Neuronal stem cell (in vitro differentiated cells): ENCODE measurements at regions not wholly inside any gene's neighbourhood (a gene's known extent, or its start where the extent isn't known, plus 50 kb on each side); places are given as distances from the start of the nearest gene placed in this dataset.

Source experiments
- DNase-seq: peaks from one replicate; pipeline ENCODE4 v3.0.0-alpha.2; 2013; ENCODE audit warnings: low spot score
- H2AFZ ChIP-seq: one replicate; pipeline ENCODE4 v1.6.1; 2013; ENCODE audit warnings: mild to moderate bottlenecking, low read length, inconsistent platforms
- H2AK5ac ChIP-seq: 2 replicates; pipeline ENCODE4 v1.6.1; 2013; ENCODE audit warnings: low read depth, mild to moderate bottlenecking, inconsistent platforms, low read length, moderate library complexity, mixed read lengths
- H2BK120ac ChIP-seq: 2 replicates; pipeline ENCODE4 v1.6.1; 2013; ENCODE audit warnings: low read depth, mild to moderate bottlenecking, inconsistent platforms, low read length, moderate library complexity, mixed read lengths
- H2BK12ac ChIP-seq: one replicate; pipeline ENCODE4 v1.6.1; 2013; ENCODE audit warnings: low read length, inconsistent platforms
- H2BK15ac ChIP-seq: 2 replicates; pipeline ENCODE4 v1.6.1; 2013; ENCODE audit warnings: mild to moderate bottlenecking, low read length, inconsistent platforms, mixed read lengths
- H2BK5ac ChIP-seq: one replicate; pipeline ENCODE4 v1.6.1; 2013; ENCODE audit warnings: inconsistent platforms, mild to moderate bottlenecking, low read length, moderate library complexity
- H3K14ac ChIP-seq: one replicate; pipeline ENCODE4 v1.6.1; 2013; ENCODE audit warnings: low read length, inconsistent platforms
- H3K18ac ChIP-seq: 2 replicates; pipeline ENCODE4 v1.6.1; 2013; ENCODE audit warnings: low read length, inconsistent platforms
- H3K23ac ChIP-seq: 2 replicates; pipeline ENCODE4 v1.6.1; 2013; ENCODE audit warnings: low read depth, mild to moderate bottlenecking, mixed read lengths, low read length, inconsistent platforms; ENCODE audit not compliant: poor library complexity
- H3K27ac ChIP-seq: replicated peaks from 3 replicates; pipeline ENCODE4 v1.5.1; 2013; ENCODE audit warnings: low read length, inconsistent platforms
- H3K27me3 ChIP-seq, 3 experiments: 2 replicates each; pipeline ENCODE4 v1.6.1; 2013; ENCODE audit warnings: low read length in 3 of 3, mild to moderate bottlenecking in 2 of 3, inconsistent platforms in 1 of 3, low read depth in 1 of 3, mixed read lengths in 1 of 3, moderate library complexity in 1 of 3; ENCODE audit not compliant: control insufficient read depth in 3 of 3, insufficient read depth in 3 of 3
- H3K36me3 ChIP-seq, 2 donors: replicated peaks in 1 of 2; 2 replicates each; pipeline ENCODE4 v1.6.1; 2013; ENCODE audit warnings: low read length in 2 of 2; ENCODE audit not compliant: control insufficient read depth in 2 of 2, insufficient read depth in 2 of 2
- H3K4ac ChIP-seq: 2 replicates; pipeline ENCODE4 v1.6.1; 2013; ENCODE audit warnings: inconsistent platforms, mild to moderate bottlenecking, low read length, moderate library complexity
- H3K4me1 ChIP-seq, 2 donors: 1 replicate in 1 of 2; 2 replicates in 1 of 2; pipeline ENCODE4 v1.6.1; 2013; ENCODE audit warnings: low read length in 2 of 2, low read depth in 1 of 2; ENCODE audit not compliant: control insufficient read depth in 2 of 2, insufficient read depth in 1 of 2
- H3K4me2 ChIP-seq: one replicate; pipeline ENCODE4 v1.6.1; 2013; ENCODE audit warnings: mild to moderate bottlenecking, low read length, inconsistent platforms; ENCODE audit not compliant: insufficient read depth, poor library complexity, severe bottlenecking
- H3K4me3 ChIP-seq, 2 donors: 2 replicates each; pipeline ENCODE4 v1.5.1; 2013; ENCODE audit warnings: low read length in 2 of 2, mild to moderate bottlenecking in 2 of 2, inconsistent platforms in 1 of 2, moderate library complexity in 1 of 2
- H3K79me1 ChIP-seq: one replicate; pipeline ENCODE4 v1.6.1; 2013; ENCODE audit warnings: low read depth, mild to moderate bottlenecking, inconsistent platforms, low read length, moderate library complexity
- H3K9ac ChIP-seq: one replicate; pipeline ENCODE4 v1.6.1; 2013; ENCODE audit warnings: mild to moderate bottlenecking, low read depth, low read length, inconsistent platforms; ENCODE audit not compliant: poor library complexity
- H3K9me3 ChIP-seq, 2 donors: replicated peaks in 1 of 2; 2 replicates each; pipeline versions ENCODE3 to v1.6.1; 2013; ENCODE audit warnings: low read length in 2 of 2, mild to moderate bottlenecking in 2 of 2, inconsistent platforms in 1 of 2, low read depth in 1 of 2, mixed read lengths in 1 of 2, moderate library complexity in 1 of 2; ENCODE audit not compliant: control insufficient read depth in 2 of 2, insufficient read depth in 1 of 2
- H4K8ac ChIP-seq: one replicate; pipeline ENCODE4 v1.6.1; 2013; ENCODE audit warnings: low read depth, mild to moderate bottlenecking, inconsistent platforms, low read length, moderate library complexity
- H4K91ac ChIP-seq: one replicate; pipeline ENCODE4 v1.6.1; 2013; ENCODE audit warnings: low read length, low read depth, mild to moderate bottlenecking, inconsistent platforms; ENCODE audit not compliant: poor library complexity
- WGBS, 2 donors: extraction: QIAGEN DNeasy Blood & Tissue Kit; methylation state at CpG; one replicate each; pipeline ENCODE4 v1.1.7; 2013; ENCODE audit warnings: missing lambda C conversion rate in 2 of 2, mixed read lengths in 1 of 2; ENCODE audit not compliant: insufficient read length in 2 of 2, insufficient replicate concordance in 1 of 2; ENCODE audit errors: extremely low coverage in 2 of 2; 5-methylcytosine and 5-hydroxymethylcytosine counted together

- H3K79me1 ChIP-seq = no peaks in the 10 kb centered on the region
- H2BK5ac ChIP-seq = no peak overlapping the region
- H3K18ac ChIP-seq = no peak overlapping the region
- H3K4me3 ChIP-seq = no peak overlapping the region
- no peak for DNase-seq
- H2BK15ac ChIP-seq = no peak overlapping the region
- H3K23ac ChIP-seq = no peak overlapping the region
- H4K8ac ChIP-seq = no peak overlapping the region
- no peak overlapping the region for H3K14ac ChIP-seq
- H2BK120ac ChIP-seq = no peak overlapping the region
- no CpG with 5 or more reads among the region's 2 CpGs for WGBS, 2 donors
- no peak overlapping the region for H2BK12ac ChIP-seq
- H2AFZ ChIP-seq = no peak overlapping the region
- no peak overlapping the region for H2AK5ac ChIP-seq
- H3K9ac ChIP-seq = no peak overlapping the region
- peaks cover 0 to 3% of the 10 kb centered on the region in 2 donors for H3K9me3 ChIP-seq
- H3K4me1 ChIP-seq = no peaks in the 10 kb centered on the region
- no peak overlapping the region for H3K4me2 ChIP-seq
- H3K27ac ChIP-seq = no peak overlapping the region
- no peaks in the 10 kb centered on the region for H3K36me3 ChIP-seq
- no peak overlapping the region for H3K4ac ChIP-seq
- no peaks in the 10 kb centered on the region for H3K27me3 ChIP-seq
- H4K91ac ChIP-seq = no peak overlapping the region
Measured at GRCh38 chr2:104337869-104338268, 516.0 kb upstream of the POU3F3 start.

GRCh38 chr2:104340162-104340561, 513.8 kb upstream of the POU3F3 start:
- H3K27me3 ChIP-seq = no peaks in the 10 kb centered on the region
- H3K4me3 ChIP-seq = no peak overlapping the region
- H3K4ac ChIP-seq = no peak overlapping the region
- no peak overlapping the region for H3K23ac ChIP-seq
- no peak overlapping the region for H2BK5ac ChIP-seq
- H3K4me1 ChIP-seq = no peaks in the 10 kb centered on the region
- no peak overlapping the region for H2BK120ac ChIP-seq
- H3K14ac ChIP-seq = no peak overlapping the region
- no peak overlapping the region for H2AK5ac ChIP-seq
- no peak overlapping the region for H2AFZ ChIP-seq
- no peak overlapping the region for H3K9ac ChIP-seq
- H3K36me3 ChIP-seq = no peaks in the 10 kb centered on the region
- H3K4me2 ChIP-seq = no peak overlapping the region
- no peak overlapping the region for H3K18ac ChIP-seq
- no peaks in the 10 kb centered on the region for H3K9me3 ChIP-seq
- H3K27ac ChIP-seq = no peak overlapping the region
- H4K8ac ChIP-seq = no peak overlapping the region
- H2BK12ac ChIP-seq = no peak overlapping the region
- DNase-seq = no peak
- WGBS, 2 donors = no CpG with 5 or more reads among the region's 4 CpGs
- no peaks in the 10 kb centered on the region for H3K79me1 ChIP-seq
- no peak overlapping the region for H2BK15ac ChIP-seq
- no peak overlapping the region for H4K91ac ChIP-seq

- H3K79me1 ChIP-seq = no peaks in the 10 kb centered on the region
- DNase-seq = no peak
- H2AK5ac ChIP-seq = no peak overlapping the region
- no peak overlapping the region for H3K9ac ChIP-seq
- H3K9me3 ChIP-seq = no peaks in the 10 kb centered on the region
- no peak overlapping the region for H3K18ac ChIP-seq
- H4K8ac ChIP-seq = no peak overlapping the region
- H3K4me3 ChIP-seq = no peak overlapping the region
- H4K91ac ChIP-seq = no peak overlapping the region
- peak overlapping the region; percentile 30 for H2AFZ ChIP-seq
- no peak overlapping the region for H2BK12ac ChIP-seq
- no peak overlapping the region for H3K27ac ChIP-seq
- no peaks in the 10 kb centered on the region for H3K27me3 ChIP-seq
- no peak overlapping the region for H2BK15ac ChIP-seq
- no peak overlapping the region for H3K23ac ChIP-seq
- H3K4me1 ChIP-seq = no peaks in the 10 kb centered on the region
- no peak overlapping the region for H2BK5ac ChIP-seq
- no peak overlapping the region for H3K4me2 ChIP-seq
- no peak overlapping the region for H3K14ac ChIP-seq
- H3K4ac ChIP-seq = no peak overlapping the region
- H3K36me3 ChIP-seq = no peaks in the 10 kb centered on the region
- no peak overlapping the region for H2BK120ac ChIP-seq
- no CpG with 5 or more reads among the region's 2 CpGs for WGBS, 2 donors
Measured at GRCh38 chr2:104340879-104341828, 512.8 kb upstream of the POU3F3 start.

GRCh38 chr2:104344306-104344705, 509.6 kb upstream of the POU3F3 start:
- Histone ChIP-seq H3K27me3 (no peaks in the 10 kb centered on the region), H3K79me1 (no peaks in the 10 kb centered on the region), H3K4me2 (no peak overlapping the region), H3K9me3 (no peaks in the 10 kb centered on the region), H2BK15ac (no peak overlapping the region), H3K4ac (no peak overlapping the region), H2AK5ac (no peak overlapping the region), H2BK5ac (no peak overlapping the region), H3K9ac (no peak overlapping the region), H3K18ac (no peak overlapping the region), H2AFZ (peak overlapping the region; percentile 78), H2BK120ac (no peak overlapping the region), H3K14ac (no peak overlapping the region), H2BK12ac (no peak overlapping the region), H4K91ac (no peak overlapping the region), H3K4me1 (no peaks in the 10 kb centered on the region), H3K4me3 (no peak overlapping the region), H3K27ac (no peak overlapping the region), H3K36me3 (no peaks in the 10 kb centered on the region), H4K8ac (no peak overlapping the region), H3K23ac (no peak overlapping the region)
- WGBS, 2 donors = no CpG with 5 or more reads among the region's 5 CpGs
- no peak for DNase-seq
